ENCODE measurements at regions not wholly inside any gene's neighbourhood (a gene's known extent, or its start where the extent isn't known, plus 50 kb on each side); places are given as distances from the start of the nearest gene placed in this dataset.

DNA sequence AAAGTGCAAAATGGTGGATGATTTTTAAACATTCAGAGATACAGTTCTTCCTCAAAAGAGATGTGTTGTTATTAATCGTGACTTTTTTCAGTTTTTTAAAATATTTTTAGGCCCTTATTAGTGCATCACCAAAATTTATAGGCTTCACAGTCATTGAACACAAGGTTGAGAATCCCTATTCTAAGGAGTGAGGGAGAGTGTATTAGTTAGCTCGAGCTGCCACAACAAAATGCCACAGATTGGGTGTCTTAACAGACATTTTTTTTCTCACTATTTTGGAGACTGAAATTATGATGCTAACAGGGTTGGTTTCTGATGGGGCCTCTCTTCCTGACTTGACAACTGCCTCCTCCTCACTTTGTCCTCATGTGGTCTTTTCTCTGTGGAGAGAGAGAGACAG is 145.9 kb upstream of the TPRG1 start:
- POLR2A ChIA-PET (ENCODE audit: unreplicated experiment) = no interaction called here
- no peaks in the 10 kb centered on the region; the same call in 1 of the 2 replicates for H3K36me3 ChIP-seq (ENCODE audit: low read depth)
- intact Hi-C loops (cut with micrococcal nuclease; ENCODE audit: unreplicated experiment) = no loop called here
- CTCF ChIA-PET = no interaction called here
- no peak for DNase-seq
- no peak overlapping the region for H2AFZ ChIP-seq
- BruUV-seq (replicated peaks) = no TSS peak
- peaks cover 13% of the 10 kb centered on the region; the same call in 1 of the 2 replicates for H3K9me3 ChIP-seq (ENCODE audit: insufficient read depth, low read depth)
- no peaks in the 10 kb centered on the region for H3K9me2 ChIP-seq (ENCODE audit: insufficient read depth)
- H3K4me2 ChIP-seq = no peak overlapping the region
- H3F3A ChIP-seq (ENCODE audit: insufficient read depth, low read depth) = no peaks in the 10 kb centered on the region; the same call in 1 of the 2 replicates
- no peak overlapping the region for H3K4me3 ChIP-seq
- H3K4me1 ChIP-seq (replicated peaks; ENCODE audit: insufficient read depth) = peaks cover 8% of the 10 kb centered on the region; the same call in 1 of the 2 replicates
- H3K79me2 ChIP-seq (ENCODE audit: low read depth) = no peaks in the 10 kb centered on the region
- no peaks in the 10 kb centered on the region for H3K27me3 ChIP-seq (ENCODE audit: insufficient read depth, low read depth)
- H3K27ac ChIP-seq = no peak overlapping the region
- H4K20me1 ChIP-seq (ENCODE audit: insufficient read depth) = no peaks in the 10 kb centered on the region
- TF ChIP-seq, protein P1, sequence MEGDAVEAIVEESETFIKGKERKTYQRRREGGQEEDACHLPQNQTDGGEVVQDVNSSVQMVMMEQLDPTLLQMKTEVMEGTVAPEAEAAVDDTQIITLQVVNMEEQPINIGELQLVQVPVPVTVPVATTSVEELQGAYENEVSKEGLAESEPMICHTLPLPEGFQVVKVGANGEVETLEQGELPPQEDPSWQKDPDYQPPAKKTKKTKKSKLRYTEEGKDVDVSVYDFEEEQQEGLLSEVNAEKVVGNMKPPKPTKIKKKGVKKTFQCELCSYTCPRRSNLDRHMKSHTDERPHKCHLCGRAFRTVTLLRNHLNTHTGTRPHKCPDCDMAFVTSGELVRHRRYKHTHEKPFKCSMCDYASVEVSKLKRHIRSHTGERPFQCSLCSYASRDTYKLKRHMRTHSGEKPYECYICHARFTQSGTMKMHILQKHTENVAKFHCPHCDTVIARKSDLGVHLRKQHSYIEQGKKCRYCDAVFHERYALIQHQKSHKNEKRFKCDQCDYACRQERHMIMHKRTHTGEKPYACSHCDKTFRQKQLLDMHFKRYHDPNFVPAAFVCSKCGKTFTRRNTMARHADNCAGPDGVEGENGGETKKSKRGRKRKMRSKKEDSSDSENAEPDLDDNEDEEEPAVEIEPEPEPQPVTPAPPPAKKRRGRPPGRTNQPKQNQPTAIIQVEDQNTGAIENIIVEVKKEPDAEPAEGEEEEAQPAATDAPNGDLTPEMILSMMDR (conservative IDR thresholded peaks at IDR 0.05) = no peak
- TF ChIP-seq EZH2 (IDR thresholded peaks at IDR 0.05; ENCODE audit: low read depth) = no peak

DNA sequence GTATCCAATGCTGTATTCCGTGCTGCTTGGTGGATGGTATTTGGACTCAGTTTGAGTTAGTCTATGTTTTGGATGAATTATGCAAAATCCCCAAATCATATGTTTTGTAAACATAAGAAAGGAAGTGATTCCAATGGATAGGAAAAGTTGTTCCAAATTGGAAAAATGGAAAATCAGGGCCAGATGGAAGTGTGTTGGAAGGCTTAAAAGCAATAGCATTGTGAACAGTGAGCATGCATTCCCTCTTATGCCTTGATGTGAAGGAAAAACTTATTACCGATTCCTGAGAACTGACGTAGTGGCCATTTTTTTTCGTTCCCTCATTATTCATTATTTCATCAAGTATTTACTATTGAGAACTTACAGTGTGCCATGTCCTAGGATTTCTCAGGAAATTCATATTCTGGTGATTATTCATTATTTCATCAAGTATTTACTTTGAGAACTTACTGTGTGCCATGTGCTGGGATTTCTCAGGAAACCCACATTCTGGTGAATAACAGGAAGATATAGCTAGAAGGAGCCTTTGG is 144.1 kb upstream of the TPRG1 start:
- ChIA-PET POLR2A (ENCODE audit: unreplicated experiment) (no interaction called here), CTCF (no interaction called here)
- no peaks in the 10 kb centered on the region for H3K9me2 ChIP-seq (ENCODE audit: insufficient read depth)
- H3K4me3 ChIP-seq = no peak overlapping the region
- H3K36me3 ChIP-seq (ENCODE audit: low read depth) = no peaks in the 10 kb centered on the region; the same call in 1 of the 2 replicates
- TF ChIP-seq, protein P1 (conservative IDR thresholded peaks at IDR 0.05) = no peak
- no peak for TF ChIP-seq EZH2 (IDR thresholded peaks at IDR 0.05; ENCODE audit: low read depth)
- intact Hi-C loops (cut with micrococcal nuclease; ENCODE audit: unreplicated experiment) = no loop called here
- no peak overlapping the region for H2AFZ ChIP-seq
- peaks cover 8% of the 10 kb centered on the region; the same call in 1 of the 2 replicates for H3K9me3 ChIP-seq (ENCODE audit: insufficient read depth, low read depth)
- no peaks in the 10 kb centered on the region for H3K79me2 ChIP-seq (ENCODE audit: low read depth)
- H3F3A ChIP-seq (ENCODE audit: insufficient read depth, low read depth) = no peaks in the 10 kb centered on the region; the same call in 1 of the 2 replicates
- H3K4me2 ChIP-seq = no peak overlapping the region
- no TSS peak for BruUV-seq (replicated peaks)
- no peaks in the 10 kb centered on the region for H3K27me3 ChIP-seq (ENCODE audit: insufficient read depth, low read depth)
- no peak overlapping the region for H3K27ac ChIP-seq
- H3K4me1 ChIP-seq (replicated peaks; ENCODE audit: insufficient read depth) = peaks cover 8% of the 10 kb centered on the region; the same call in 1 of the 2 replicates
- no peak for DNase-seq
- no peaks in the 10 kb centered on the region for H4K20me1 ChIP-seq (ENCODE audit: insufficient read depth)

DNA sequence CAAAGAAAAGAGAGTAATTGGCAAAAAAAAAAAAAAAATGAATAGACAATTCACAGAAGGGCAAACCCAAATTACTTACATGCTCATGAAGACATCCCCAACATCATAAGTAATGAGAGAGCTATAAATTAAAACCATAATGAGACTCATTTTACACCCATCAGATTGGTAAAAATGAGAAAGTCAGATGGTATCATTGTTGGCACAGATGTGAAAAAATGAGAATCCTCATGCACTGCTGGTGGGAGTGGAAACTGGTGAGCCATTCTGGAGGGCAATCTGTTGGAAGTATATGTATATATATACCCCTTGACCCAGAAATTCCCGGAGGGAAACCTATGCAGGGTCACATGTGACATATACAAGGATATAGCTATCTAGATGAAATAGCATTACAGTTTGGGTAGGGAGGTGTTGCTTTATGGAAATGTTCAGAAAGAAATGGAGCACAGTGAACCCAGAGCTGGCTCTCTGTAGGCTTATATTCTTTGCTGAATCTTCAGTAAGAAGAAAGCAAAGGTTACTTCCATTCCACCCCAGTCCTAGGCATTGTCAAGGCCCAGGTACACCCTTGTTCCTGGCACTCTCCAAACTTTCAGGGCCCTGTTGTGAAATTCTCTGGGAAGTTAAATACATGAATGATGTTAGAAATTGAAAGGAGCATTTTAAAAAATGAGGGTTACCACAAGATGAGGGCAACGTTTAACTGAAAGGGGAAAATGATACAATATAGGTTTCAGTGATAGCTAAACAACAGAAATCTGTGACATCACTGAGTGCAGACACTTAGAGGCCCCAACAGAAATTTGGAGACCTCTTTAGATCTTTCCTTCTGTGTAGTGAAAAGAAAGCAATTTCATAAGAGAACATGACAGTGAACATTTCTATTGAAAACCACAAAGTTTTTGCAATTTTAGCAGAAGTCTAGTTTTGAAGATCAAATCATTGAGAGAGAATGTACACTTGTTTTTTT is 132.7 kb upstream of the TPRG1 start:
- Histone ChIP-seq H3K79me2 (ENCODE audit: low read depth) (no peaks in the 10 kb centered on the region), H3K27me3 (ENCODE audit: insufficient read depth, low read depth) (no peaks in the 10 kb centered on the region), H4K20me1 (ENCODE audit: insufficient read depth) (no peaks in the 10 kb centered on the region), H3F3A (ENCODE audit: insufficient read depth, low read depth) (no peaks in the 10 kb centered on the region), H3K9me2 (ENCODE audit: insufficient read depth) (no peaks in the 10 kb centered on the region), H3K4me1 (replicated peaks; ENCODE audit: insufficient read depth) (no peaks in the 10 kb centered on the region), H3K4me3 (no peak overlapping the region), H3K9me3 (ENCODE audit: insufficient read depth, low read depth) (0 out of 2 replicates have a peak, but pooled peaks cover 4% of the 10 kb centered on the region), H2AFZ (no peak overlapping the region), H3K4me2 (no peak overlapping the region), H3K27ac (no peak overlapping the region), H3K36me3 (ENCODE audit: low read depth) (no peaks in the 10 kb centered on the region)
- BruUV-seq (replicated peaks) = no TSS peak
- no peak for DNase-seq
- TF ChIP-seq, protein P1 (conservative IDR thresholded peaks at IDR 0.05) = no peak
- no peak for TF ChIP-seq EZH2 (IDR thresholded peaks at IDR 0.05; ENCODE audit: low read depth)
- CTCF ChIA-PET = no interaction called here
- POLR2A ChIA-PET (ENCODE audit: unreplicated experiment) = no interaction called here
- intact Hi-C loops (cut with micrococcal nuclease; ENCODE audit: unreplicated experiment) = no loop called here
